Fibroblast of mammary gland (primary cell): ENCODE measurements at regions not wholly inside any gene's neighbourhood (a gene's known extent, or its start where the extent isn't known, plus 50 kb on each side); places are given as distances from the start of the nearest gene placed in this dataset.

Experiments
- DNase-seq: peaks from one replicate; pipeline ENCODE4 v3.0.0-alpha.2; 2010; ENCODE audit warnings: low read depth
- H3K4me3 ChIP-seq: 2 replicates; pipeline ENCODE4 v1.5.1; 2011; ENCODE audit warnings: low read depth, mild to moderate bottlenecking, low read length, moderate library complexity; ENCODE audit not compliant: control insufficient read depth
- TF ChIP-seq, protein P1 (sequence below): conservative IDR thresholded peaks from 2 replicates; pipeline ENCODE4 v1.5.1; 2011; ENCODE audit warnings: low read depth, low read length, inconsistent platforms; ENCODE audit not compliant: control insufficient read depth, insufficient read depth

DNA sequence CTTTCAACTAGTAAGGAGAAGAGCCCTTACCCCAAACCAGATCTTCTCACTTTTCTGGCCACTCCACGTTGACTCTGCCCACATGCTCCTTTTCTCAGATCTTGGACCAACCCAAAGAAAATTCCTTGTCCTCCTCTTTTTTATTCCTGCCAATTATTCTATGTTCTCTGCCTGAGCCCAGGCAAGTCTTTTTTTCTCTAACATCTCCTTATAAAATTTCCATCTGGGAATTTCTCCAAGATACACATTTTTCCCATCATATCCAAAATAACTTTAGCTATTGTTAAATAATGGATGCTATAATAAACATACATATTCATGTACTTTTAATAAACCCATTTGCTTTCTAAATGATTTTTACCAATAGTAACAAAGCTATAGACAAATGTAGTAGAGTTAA, 726.0 kb upstream of the ZNF385D start:
- H3K4me3 ChIP-seq = no peak overlapping the region
- TF ChIP-seq, protein P1, sequence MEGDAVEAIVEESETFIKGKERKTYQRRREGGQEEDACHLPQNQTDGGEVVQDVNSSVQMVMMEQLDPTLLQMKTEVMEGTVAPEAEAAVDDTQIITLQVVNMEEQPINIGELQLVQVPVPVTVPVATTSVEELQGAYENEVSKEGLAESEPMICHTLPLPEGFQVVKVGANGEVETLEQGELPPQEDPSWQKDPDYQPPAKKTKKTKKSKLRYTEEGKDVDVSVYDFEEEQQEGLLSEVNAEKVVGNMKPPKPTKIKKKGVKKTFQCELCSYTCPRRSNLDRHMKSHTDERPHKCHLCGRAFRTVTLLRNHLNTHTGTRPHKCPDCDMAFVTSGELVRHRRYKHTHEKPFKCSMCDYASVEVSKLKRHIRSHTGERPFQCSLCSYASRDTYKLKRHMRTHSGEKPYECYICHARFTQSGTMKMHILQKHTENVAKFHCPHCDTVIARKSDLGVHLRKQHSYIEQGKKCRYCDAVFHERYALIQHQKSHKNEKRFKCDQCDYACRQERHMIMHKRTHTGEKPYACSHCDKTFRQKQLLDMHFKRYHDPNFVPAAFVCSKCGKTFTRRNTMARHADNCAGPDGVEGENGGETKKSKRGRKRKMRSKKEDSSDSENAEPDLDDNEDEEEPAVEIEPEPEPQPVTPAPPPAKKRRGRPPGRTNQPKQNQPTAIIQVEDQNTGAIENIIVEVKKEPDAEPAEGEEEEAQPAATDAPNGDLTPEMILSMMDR = no peak
- DNase-seq = no peak

DNA sequence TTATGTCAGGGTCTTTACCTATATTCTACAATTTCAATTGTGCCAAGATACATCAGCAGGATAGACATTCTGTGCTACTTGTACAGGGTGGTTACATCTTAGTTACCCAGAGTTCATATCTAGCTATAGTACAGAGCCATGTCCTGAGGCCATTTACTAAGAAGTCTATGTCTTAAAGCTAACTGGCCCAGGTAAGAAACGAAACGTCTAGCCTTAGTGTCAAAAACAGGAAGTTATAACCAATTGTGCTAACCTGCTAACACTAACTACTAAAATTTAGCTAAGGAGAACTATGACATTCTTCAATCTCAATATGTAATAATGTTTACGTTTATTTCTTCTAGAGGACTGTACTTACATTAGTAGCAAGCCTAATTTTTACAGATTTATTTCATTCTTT, 717.2 kb upstream of the UBE2E2 start:
- no peak for DNase-seq
- TF ChIP-seq, protein P1 = no peak

DNA sequence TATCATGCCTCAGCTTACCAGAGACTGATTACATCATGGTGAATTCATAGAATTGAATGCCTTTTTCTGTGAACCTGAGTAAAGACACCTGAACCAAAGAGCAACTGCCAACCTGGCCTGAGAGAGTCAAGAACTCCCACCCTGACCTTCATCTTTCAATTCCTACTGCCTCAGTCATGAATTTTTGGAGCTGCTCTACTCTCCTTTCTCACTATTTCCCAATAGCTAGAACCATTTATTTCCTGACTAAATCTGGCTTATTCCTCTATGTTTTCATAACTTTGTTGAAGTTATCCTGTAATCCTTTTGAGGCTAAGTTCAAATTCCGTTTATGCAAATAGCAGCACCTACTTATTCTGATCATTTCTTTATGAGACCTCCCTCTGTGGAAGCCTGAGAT, 712.4 kb upstream of the UBE2E2 start:
- TF ChIP-seq, protein P1 = no peak
- H3K4me3 ChIP-seq = no peak overlapping the region
- DNase-seq = no peak

More for the DNA sequence above, 717.2 kb upstream of the UBE2E2 start:
- H3K4me3 ChIP-seq = no peak overlapping the region

DNA sequence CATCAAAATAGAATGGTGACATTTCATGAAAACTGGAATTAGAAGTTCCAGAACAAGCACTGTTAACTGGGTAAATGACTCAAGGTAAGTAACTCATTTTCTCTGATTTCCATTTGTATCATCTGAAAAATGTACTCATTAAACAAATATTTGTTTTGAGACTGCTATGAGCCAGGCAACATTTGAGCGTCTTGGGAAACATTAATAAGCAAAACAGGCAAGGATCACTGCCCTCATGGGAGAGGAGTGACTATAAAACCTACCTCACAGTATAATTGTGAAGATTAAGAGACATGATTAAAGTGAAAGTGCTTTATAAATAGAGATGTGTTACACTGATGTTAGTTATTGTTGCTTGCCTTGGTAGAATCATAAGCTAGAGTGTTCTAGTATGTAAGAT, 711.8 kb upstream of the UBE2E2 start:
- TF ChIP-seq, protein P1 = no peak
- H3K4me3 ChIP-seq = no peak overlapping the region
- DNase-seq = no peak

DNA sequence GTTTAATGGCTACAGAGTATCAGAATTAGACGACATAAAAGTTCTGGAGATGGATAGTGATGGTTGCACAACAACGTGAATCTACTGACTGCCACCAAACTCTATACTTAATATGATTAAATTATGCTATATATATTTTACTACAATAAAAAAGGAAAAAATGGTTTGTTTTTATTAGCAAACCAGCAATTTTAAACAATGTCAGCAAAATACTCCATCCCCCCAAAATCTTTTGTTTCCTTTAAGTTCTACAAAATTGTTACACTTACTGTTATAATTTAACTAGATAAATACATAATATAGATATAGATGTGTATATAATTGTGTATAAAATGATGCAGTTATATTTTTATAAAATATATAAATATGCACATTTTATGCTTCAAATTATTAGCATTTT, 710.8 kb upstream of the UBE2E2 start:
- DNase-seq = no peak
- no peak overlapping the region for H3K4me3 ChIP-seq
- TF ChIP-seq, protein P1 = no peak

DNA sequence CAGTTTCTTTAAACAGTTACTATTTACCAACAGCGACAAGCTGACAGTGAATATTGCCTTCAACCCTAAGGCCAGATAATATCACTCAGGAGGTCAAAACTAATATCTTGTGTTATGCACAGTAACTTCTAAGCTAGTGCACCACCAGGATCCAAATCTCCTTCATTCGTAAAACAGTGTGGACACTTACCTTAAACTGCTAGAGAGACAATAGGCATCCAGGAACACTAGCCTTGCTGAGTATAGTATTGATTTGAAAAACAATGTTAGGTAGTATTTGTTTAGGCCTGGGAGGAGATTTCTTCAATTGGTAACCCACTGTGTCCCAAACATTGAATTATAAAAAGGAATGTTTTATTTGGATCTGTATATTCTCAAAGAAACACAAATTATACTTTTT, 707.9 kb upstream of the UBE2E2 start:
- TF ChIP-seq, protein P1 = no peak
- H3K4me3 ChIP-seq = no peak overlapping the region

DNA sequence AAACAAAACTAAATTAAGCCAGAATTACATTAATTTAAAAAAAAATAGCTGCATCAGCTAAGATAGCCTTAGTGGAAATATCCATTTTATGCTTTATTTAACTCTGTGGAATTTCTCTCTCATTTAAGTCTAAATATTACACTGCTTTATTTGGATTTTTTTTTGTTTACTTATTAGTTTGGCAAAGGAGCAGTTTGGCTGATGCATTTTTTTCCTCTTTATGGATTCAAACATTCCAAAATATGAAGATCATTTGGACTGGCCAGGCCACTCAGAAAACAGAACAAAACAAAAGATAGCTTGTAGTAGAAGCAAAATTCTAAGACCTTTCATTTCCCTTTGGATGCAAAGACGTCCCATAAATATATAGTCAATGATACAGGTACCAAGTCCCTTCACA, 707.3 kb upstream of the UBE2E2 start:
- DNase-seq = no peak
- H3K4me3 ChIP-seq = no peak overlapping the region
- TF ChIP-seq, protein P1 = no peak

More for the DNA sequence above, 707.9 kb upstream of the UBE2E2 start:
- DNase-seq = no peak
